Uterus (tissue), 2 donors: ENCODE measurements at regions not wholly inside any gene's neighbourhood (a gene's known extent, or its start where the extent isn't known, plus 50 kb on each side); places are given as distances from the start of the nearest gene placed in this dataset.

Source experiments
- POLR2A ChIP-seq, 2 donors: fragments of 450-650 bp; IDR thresholded peaks; one replicate each; pipeline ENCODE4 v1.6.1; 2016; ENCODE audit warnings: antibody characterized with exemption in 2 of 2, mild to moderate bottlenecking in 1 of 2, moderate library complexity in 1 of 2
- TF ChIP-seq, protein P1 (sequence below), 4 experiments: fragments of 200-600 bp in 2 of 4; fragments of 450-650 bp in 2 of 4; sonication (generic) in 2 of 4; IDR thresholded peaks; one replicate each; pipeline ENCODE4 v1.5.1; 2016 to 2019; ENCODE audit warnings: antibody characterized with exemption in 4 of 4, mild to moderate bottlenecking in 2 of 4, moderate library complexity in 1 of 4

- TF ChIP-seq, protein P1, sequence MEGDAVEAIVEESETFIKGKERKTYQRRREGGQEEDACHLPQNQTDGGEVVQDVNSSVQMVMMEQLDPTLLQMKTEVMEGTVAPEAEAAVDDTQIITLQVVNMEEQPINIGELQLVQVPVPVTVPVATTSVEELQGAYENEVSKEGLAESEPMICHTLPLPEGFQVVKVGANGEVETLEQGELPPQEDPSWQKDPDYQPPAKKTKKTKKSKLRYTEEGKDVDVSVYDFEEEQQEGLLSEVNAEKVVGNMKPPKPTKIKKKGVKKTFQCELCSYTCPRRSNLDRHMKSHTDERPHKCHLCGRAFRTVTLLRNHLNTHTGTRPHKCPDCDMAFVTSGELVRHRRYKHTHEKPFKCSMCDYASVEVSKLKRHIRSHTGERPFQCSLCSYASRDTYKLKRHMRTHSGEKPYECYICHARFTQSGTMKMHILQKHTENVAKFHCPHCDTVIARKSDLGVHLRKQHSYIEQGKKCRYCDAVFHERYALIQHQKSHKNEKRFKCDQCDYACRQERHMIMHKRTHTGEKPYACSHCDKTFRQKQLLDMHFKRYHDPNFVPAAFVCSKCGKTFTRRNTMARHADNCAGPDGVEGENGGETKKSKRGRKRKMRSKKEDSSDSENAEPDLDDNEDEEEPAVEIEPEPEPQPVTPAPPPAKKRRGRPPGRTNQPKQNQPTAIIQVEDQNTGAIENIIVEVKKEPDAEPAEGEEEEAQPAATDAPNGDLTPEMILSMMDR (IDR thresholded peaks at IDR 0.05): no peak
- TF ChIP-seq POLR2A (IDR thresholded peaks at IDR 0.05): no peak
These were observed 176.9 kb downstream of the MN1 start for GRCh38 chr22:27624705-27625104.
